ENCODE measurements at regions not wholly inside any gene's neighbourhood (a gene's known extent, or its start where the extent isn't known, plus 50 kb on each side); places are given as distances from the start of the nearest gene placed in this dataset.

GRCh38 chr2:71846669-71847291 is 300.9 kb downstream of the CYP26B1 start:
- Histone ChIP-seq H3K27ac (replicated peaks) (no peak overlapping the region), H3K4me3 (replicated peaks; ENCODE audit: insufficient read depth, low read length) (no peak overlapping the region), H3K27me3 (ENCODE audit: insufficient read depth, poor library complexity, severe bottlenecking) (no peaks in the 10 kb centered on the region)
- no peak for DNase-seq (ENCODE audit: low read depth in 1 of 2, low spot score in 1 of 2)
- no peak for TF ChIP-seq GABPA (IDR thresholded peaks at IDR 0.05; ENCODE audit: low read depth)
- TF ChIP-seq SPI1 (IDR thresholded peaks at IDR 0.05; ENCODE audit: borderline replicate concordance, low read depth): no peak
- no peak for TF ChIP-seq REST (IDR thresholded peaks at IDR 0.05; ENCODE audit: insufficient replicate concordance, low read depth)
- no peak for TF ChIP-seq POLR2AphosphoS5 (IDR thresholded peaks at IDR 0.05; ENCODE audit: low read depth)

- no peaks in the 10 kb centered on the region for H3K27me3 ChIP-seq (ENCODE audit: insufficient read depth, poor library complexity, severe bottlenecking)
- TF ChIP-seq POLR2AphosphoS5 (IDR thresholded peaks at IDR 0.05; ENCODE audit: low read depth) (no peak), CTCF (IDR thresholded peaks at IDR 0.05; ENCODE audit: insufficient read depth, low read length) (no peak), SPI1 (IDR thresholded peaks at IDR 0.05; ENCODE audit: borderline replicate concordance, low read depth) (no peak), REST (IDR thresholded peaks at IDR 0.05; ENCODE audit: insufficient replicate concordance, low read depth) (no peak)
- H3K27ac ChIP-seq (replicated peaks): no peak overlapping the region
- no peak overlapping the region for H3K4me3 ChIP-seq (replicated peaks; ENCODE audit: insufficient read depth, low read length)
- DNase-seq (ENCODE audit: low read depth in 1 of 2, low spot score in 1 of 2): no peak
Observed at GRCh38 chr2:71846072-71846471, 301.6 kb downstream of the CYP26B1 start.

- TF ChIP-seq REST (IDR thresholded peaks at IDR 0.05; ENCODE audit: insufficient replicate concordance, low read depth): no peak
- no peak for TF ChIP-seq CTCF (IDR thresholded peaks at IDR 0.05; ENCODE audit: insufficient read depth, low read length)
- TF ChIP-seq SPI1 (IDR thresholded peaks at IDR 0.05; ENCODE audit: borderline replicate concordance, low read depth): no peak
- TF ChIP-seq GABPA (IDR thresholded peaks at IDR 0.05; ENCODE audit: low read depth): no peak
- no peak for TF ChIP-seq POLR2AphosphoS5 (IDR thresholded peaks at IDR 0.05; ENCODE audit: low read depth)
- no peaks in the 10 kb centered on the region for H3K27me3 ChIP-seq (ENCODE audit: insufficient read depth, poor library complexity, severe bottlenecking)
- no peak for DNase-seq (ENCODE audit: low read depth in 1 of 2, low spot score in 1 of 2)
- no peak overlapping the region for H3K4me3 ChIP-seq (replicated peaks; ENCODE audit: insufficient read depth, low read length)
- H3K27ac ChIP-seq (replicated peaks): no peak overlapping the region
Observed at GRCh38 chr2:71844967-71845366, 302.7 kb downstream of the CYP26B1 start.

Measured in HL-60 (cell line).